NB4 (cell line): ENCODE measurements at regions not wholly inside any gene's neighbourhood (a gene's known extent, or its start where the extent isn't known, plus 50 kb on each side); places are given as distances from the start of the nearest gene placed in this dataset.

Experiments used
- MYC ChIP-seq: IDR thresholded peaks from 2 replicates; pipeline ENCODE4 v1.6.1; 2011; ENCODE audit warnings: low read depth, low read length
- POLR2A ChIP-seq: IDR thresholded peaks from 2 replicates; pipeline ENCODE4 v1.6.1; 2011; ENCODE audit warnings: mild to moderate bottlenecking; ENCODE audit not compliant: insufficient read length; ENCODE audit errors: extremely low read depth
- TF ChIP-seq, protein P1 (sequence below): IDR thresholded peaks from one replicate; pipeline ENCODE4 v1.5.1; 2012; ENCODE audit warnings: low read depth, low read length
- TF ChIP-seq, protein P2 (sequence below): IDR thresholded peaks from 2 replicates; pipeline ENCODE4 v1.6.1; 2011; ENCODE audit warnings: low read depth, low read length

DNA sequence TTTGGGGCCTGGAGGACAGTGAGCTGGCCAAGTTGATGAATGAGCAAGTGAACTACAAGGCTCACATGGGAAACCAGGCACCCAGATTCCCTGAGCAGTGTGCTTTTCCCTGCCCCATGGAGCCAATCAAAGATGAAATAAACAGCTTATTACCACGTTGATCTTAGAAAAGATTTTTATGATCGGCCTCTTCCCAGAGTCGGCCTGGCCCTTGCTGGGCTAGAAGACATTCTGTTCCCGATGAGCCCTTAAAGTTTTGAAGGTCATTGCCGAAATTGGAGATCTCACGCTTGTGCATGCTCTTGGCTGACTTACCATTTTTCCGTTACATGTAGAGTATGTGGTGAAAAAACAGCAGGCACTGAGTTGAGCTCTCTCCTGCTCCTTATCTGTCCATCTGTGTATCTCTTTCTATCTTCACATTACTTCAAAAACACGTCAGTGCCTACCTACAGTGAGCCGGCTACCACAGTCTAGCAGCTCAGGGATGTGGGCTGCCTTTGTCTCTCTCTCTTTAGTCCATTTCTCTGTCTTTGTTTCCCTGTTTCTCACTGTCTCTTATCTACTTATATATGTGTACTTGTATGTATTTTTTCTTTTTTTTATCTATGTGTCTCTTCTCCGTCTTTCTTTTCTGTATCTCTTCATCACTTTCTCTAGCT lies 248.8 kb upstream of the USP24 start:
- TF ChIP-seq, protein P1, sequence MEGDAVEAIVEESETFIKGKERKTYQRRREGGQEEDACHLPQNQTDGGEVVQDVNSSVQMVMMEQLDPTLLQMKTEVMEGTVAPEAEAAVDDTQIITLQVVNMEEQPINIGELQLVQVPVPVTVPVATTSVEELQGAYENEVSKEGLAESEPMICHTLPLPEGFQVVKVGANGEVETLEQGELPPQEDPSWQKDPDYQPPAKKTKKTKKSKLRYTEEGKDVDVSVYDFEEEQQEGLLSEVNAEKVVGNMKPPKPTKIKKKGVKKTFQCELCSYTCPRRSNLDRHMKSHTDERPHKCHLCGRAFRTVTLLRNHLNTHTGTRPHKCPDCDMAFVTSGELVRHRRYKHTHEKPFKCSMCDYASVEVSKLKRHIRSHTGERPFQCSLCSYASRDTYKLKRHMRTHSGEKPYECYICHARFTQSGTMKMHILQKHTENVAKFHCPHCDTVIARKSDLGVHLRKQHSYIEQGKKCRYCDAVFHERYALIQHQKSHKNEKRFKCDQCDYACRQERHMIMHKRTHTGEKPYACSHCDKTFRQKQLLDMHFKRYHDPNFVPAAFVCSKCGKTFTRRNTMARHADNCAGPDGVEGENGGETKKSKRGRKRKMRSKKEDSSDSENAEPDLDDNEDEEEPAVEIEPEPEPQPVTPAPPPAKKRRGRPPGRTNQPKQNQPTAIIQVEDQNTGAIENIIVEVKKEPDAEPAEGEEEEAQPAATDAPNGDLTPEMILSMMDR = no peak
- TF ChIP-seq, protein P2, sequence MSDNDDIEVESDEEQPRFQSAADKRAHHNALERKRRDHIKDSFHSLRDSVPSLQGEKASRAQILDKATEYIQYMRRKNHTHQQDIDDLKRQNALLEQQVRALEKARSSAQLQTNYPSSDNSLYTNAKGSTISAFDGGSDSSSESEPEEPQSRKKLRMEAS = no peak
- no peak for TF ChIP-seq POLR2A
- TF ChIP-seq MYC = no peak
